Astrocyte (in vitro differentiated cells and primary cell): ENCODE measurements at regions not wholly inside any gene's neighbourhood (a gene's known extent, or its start where the extent isn't known, plus 50 kb on each side); places are given as distances from the start of the nearest gene placed in this dataset.

Experiments used
- DNase-seq: peaks from one replicate; pipeline ENCODE4 v3.0.0-alpha.2; 2010; ENCODE audit warnings: low read depth
- FAIRE-seq: peaks from 2 replicates; lab custom pipeline; 2011; peaks lifted over from hg19 to GRCh38; lab: Jason Lieb, UNC
- H2AFZ ChIP-seq: 2 replicates; pipeline ENCODE4 v1.6.0; 2012; ENCODE audit warnings: low read depth, low read length, inconsistent platforms
- H3K27ac ChIP-seq: 2 replicates; pipeline ENCODE4 v1.5.1; 2011; ENCODE audit warnings: low read depth, low read length, inconsistent platforms
- H3K27me3 ChIP-seq: 2 replicates; pipeline ENCODE4 v1.6.0; 2011; ENCODE audit warnings: low read length, inconsistent platforms; ENCODE audit not compliant: insufficient read depth
- H3K36me3 ChIP-seq: 2 replicates; pipeline ENCODE4 v1.5.1; 2011; ENCODE audit warnings: low read length, inconsistent platforms; ENCODE audit not compliant: insufficient read depth
- H3K4me1 ChIP-seq: 2 replicates; pipeline ENCODE4 v1.5.1; 2011; ENCODE audit warnings: low read length, inconsistent platforms; ENCODE audit not compliant: insufficient read depth
- H3K4me2 ChIP-seq: 2 replicates; pipeline ENCODE4 v1.6.0; 2012; ENCODE audit warnings: low read length, inconsistent platforms
- H3K4me3 ChIP-seq: 2 replicates; pipeline ENCODE4 v1.5.1; 2011; ENCODE audit warnings: low read depth, mild to moderate bottlenecking, low read length, inconsistent platforms; ENCODE audit not compliant: insufficient read depth
- H3K79me2 ChIP-seq: 2 replicates; pipeline ENCODE4 v1.6.0; 2012; ENCODE audit warnings: mild to moderate bottlenecking, low read length, inconsistent platforms; ENCODE audit not compliant: insufficient read depth
- H3K9ac ChIP-seq: 2 replicates; pipeline ENCODE4 v1.6.0; 2012; ENCODE audit warnings: mild to moderate bottlenecking, low read length, inconsistent platforms
- H3K9me3 ChIP-seq: 2 replicates; pipeline ENCODE4 v1.5.1; 2012; ENCODE audit warnings: low read depth, mild to moderate bottlenecking, low read length, inconsistent platforms; ENCODE audit not compliant: insufficient read depth
- H4K20me1 ChIP-seq: 2 replicates; pipeline ENCODE4 v1.6.0; 2012; ENCODE audit warnings: low read length, inconsistent platforms; ENCODE audit not compliant: insufficient read depth
- H3K27ac Mint-ChIP-seq: one replicate; pipeline ENCODE4 v1.8.0; 2021; ENCODE audit warnings: mild to moderate bottlenecking, mixed read lengths; ENCODE audit not compliant: unreplicated experiment
- H3K27me3 Mint-ChIP-seq: one replicate; pipeline ENCODE4 v1.8.0; 2021; ENCODE audit warnings: low read depth, mixed read lengths; ENCODE audit not compliant: unreplicated experiment
- H3K36me3 Mint-ChIP-seq: one replicate; pipeline ENCODE4 v1.8.0; 2021; ENCODE audit warnings: low read depth, mixed read lengths; ENCODE audit not compliant: unreplicated experiment
- H3K4me1 Mint-ChIP-seq: one replicate; pipeline ENCODE4 v1.8.0; 2021; ENCODE audit warnings: low read depth, mixed read lengths; ENCODE audit not compliant: unreplicated experiment
- H3K4me3 Mint-ChIP-seq: one replicate; pipeline ENCODE4 v1.8.0; 2021; ENCODE audit warnings: mild to moderate bottlenecking, moderate library complexity, mixed read lengths; ENCODE audit not compliant: unreplicated experiment
- H3K9me3 Mint-ChIP-seq: one replicate; pipeline ENCODE4 v1.8.0; 2021; ENCODE audit warnings: mild to moderate bottlenecking, mixed read lengths; ENCODE audit not compliant: unreplicated experiment
- EZH2 ChIP-seq: IDR thresholded peaks from 2 replicates; pipeline ENCODE4 v1.6.1; 2012; ENCODE audit warnings: mild to moderate bottlenecking, low read length, inconsistent platforms; ENCODE audit not compliant: insufficient read depth
- TF ChIP-seq, protein P1 (sequence below): IDR thresholded peaks from 2 replicates; pipeline ENCODE4 v1.5.1; 2011; ENCODE audit warnings: low read depth, mild to moderate bottlenecking, inconsistent platforms, low read length, moderate library complexity; ENCODE audit not compliant: insufficient read depth

DNA sequence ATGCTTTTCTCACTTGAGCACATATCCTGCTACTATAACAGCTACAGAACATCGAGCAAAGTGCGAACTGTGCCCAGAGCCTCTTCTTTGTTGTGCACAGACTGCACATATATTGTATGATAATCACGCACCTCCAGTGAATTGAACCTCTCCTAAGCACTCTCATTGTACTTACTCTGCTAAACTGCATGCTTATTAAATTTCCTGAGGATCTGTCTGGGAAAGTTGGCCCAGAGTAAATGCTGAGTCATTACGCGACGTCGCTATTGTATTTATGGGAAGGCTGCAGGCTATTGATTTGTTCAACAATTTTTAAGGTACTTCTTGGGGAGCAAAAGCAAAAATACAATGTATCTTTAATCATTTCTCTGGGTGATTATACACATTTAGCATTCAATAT lies 399.6 kb upstream of the DSEL start:
- Mint-ChIP-seq H3K27me3 (no peaks in the 10 kb centered on the region), H3K36me3 (no peaks in the 10 kb centered on the region), H3K27ac (no peak overlapping the region), H3K4me3 (no peak overlapping the region), H3K4me1 (peaks cover 3% of the 10 kb centered on the region), H3K9me3 (peaks cover 2% of the 10 kb centered on the region)
- TF ChIP-seq, protein P1, sequence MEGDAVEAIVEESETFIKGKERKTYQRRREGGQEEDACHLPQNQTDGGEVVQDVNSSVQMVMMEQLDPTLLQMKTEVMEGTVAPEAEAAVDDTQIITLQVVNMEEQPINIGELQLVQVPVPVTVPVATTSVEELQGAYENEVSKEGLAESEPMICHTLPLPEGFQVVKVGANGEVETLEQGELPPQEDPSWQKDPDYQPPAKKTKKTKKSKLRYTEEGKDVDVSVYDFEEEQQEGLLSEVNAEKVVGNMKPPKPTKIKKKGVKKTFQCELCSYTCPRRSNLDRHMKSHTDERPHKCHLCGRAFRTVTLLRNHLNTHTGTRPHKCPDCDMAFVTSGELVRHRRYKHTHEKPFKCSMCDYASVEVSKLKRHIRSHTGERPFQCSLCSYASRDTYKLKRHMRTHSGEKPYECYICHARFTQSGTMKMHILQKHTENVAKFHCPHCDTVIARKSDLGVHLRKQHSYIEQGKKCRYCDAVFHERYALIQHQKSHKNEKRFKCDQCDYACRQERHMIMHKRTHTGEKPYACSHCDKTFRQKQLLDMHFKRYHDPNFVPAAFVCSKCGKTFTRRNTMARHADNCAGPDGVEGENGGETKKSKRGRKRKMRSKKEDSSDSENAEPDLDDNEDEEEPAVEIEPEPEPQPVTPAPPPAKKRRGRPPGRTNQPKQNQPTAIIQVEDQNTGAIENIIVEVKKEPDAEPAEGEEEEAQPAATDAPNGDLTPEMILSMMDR: no peak
- TF ChIP-seq EZH2: no peak
- no peak overlapping the region for H3K4me2 ChIP-seq
- no peaks in the 10 kb centered on the region for H3K79me2 ChIP-seq
- DNase-seq: peak; percentile 25
- H3K36me3 ChIP-seq: no peaks in the 10 kb centered on the region
- no peak overlapping the region for H3K27ac ChIP-seq
- no peaks in the 10 kb centered on the region for H4K20me1 ChIP-seq
- no peak overlapping the region for H3K4me3 ChIP-seq
- H3K4me1 ChIP-seq: no peaks in the 10 kb centered on the region
- peak overlapping the region; percentile 42 for H2AFZ ChIP-seq
- H3K9ac ChIP-seq: no peak overlapping the region
- no peaks in the 10 kb centered on the region for H3K9me3 ChIP-seq
- H3K27me3 ChIP-seq: no peaks in the 10 kb centered on the region
- FAIRE-seq: no peak

DNA sequence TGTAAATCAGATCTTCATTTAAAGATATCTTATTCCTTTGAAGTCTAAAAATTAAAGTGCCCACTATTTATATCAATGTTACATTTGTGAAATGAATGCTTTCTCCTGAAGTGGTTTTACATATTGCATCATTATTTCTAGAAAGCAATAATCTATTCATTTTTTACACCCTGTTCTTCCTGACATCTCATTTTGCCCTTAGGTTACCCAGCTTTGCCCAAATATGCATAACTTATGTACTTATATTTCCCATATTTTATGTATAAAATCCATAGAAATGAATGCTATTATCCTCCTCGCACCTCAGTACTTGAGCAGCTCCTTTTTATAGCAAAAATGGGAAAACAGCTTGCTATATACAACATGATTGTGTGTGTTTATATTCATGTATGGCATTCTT lies 396.5 kb upstream of the DSEL start:
- Mint-ChIP-seq H3K4me1 (peaks cover 3% of the 10 kb centered on the region), H3K4me3 (no peak overlapping the region), H3K27me3 (no peaks in the 10 kb centered on the region), H3K27ac (no peak overlapping the region), H3K36me3 (no peaks in the 10 kb centered on the region), H3K9me3 (no peaks in the 10 kb centered on the region)
- Histone ChIP-seq H4K20me1 (no peaks in the 10 kb centered on the region), H3K27me3 (no peaks in the 10 kb centered on the region), H3K9ac (no peak overlapping the region), H3K9me3 (no peaks in the 10 kb centered on the region), H3K4me1 (no peaks in the 10 kb centered on the region), H2AFZ (no peak overlapping the region), H3K4me3 (no peak overlapping the region), H3K79me2 (no peaks in the 10 kb centered on the region), H3K4me2 (no peak overlapping the region), H3K36me3 (no peaks in the 10 kb centered on the region), H3K27ac (no peak overlapping the region)
- no peak for TF ChIP-seq EZH2
- TF ChIP-seq, protein P1: no peak
- DNase-seq: no peak
- no peak for FAIRE-seq

DNA sequence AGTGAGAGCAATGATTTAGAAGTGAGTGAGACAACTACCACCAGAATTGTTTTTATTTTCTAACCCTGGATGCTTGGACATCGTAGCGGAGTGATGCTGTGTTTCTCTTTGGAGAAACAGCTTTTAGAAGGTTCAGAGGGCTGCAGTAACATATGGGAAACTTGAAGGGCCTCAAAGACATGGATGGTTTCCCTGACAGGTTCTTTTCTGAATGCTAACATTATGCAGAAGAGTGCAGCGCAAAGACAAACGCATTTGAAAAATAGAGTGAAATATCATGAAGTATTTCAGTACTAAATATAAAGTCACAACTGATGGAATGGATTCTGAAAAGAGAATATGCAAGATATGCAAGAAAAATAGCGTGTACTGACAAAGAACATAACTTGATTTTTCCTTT lies 385.1 kb upstream of the DSEL start:
- no peaks in the 10 kb centered on the region for H3K9me3 Mint-ChIP-seq
- TF ChIP-seq EZH2: no peak
- TF ChIP-seq, protein P1: no peak
- Histone ChIP-seq H3K27me3 (no peaks in the 10 kb centered on the region), H3K36me3 (no peaks in the 10 kb centered on the region), H3K4me2 (no peak overlapping the region), H3K9me3 (no peaks in the 10 kb centered on the region), H4K20me1 (no peaks in the 10 kb centered on the region), H3K9ac (no peak overlapping the region), H3K79me2 (no peaks in the 10 kb centered on the region), H2AFZ (no peak overlapping the region), H3K4me1 (no peaks in the 10 kb centered on the region), H3K27ac (no peak overlapping the region), H3K4me3 (no peak overlapping the region)
- no peaks in the 10 kb centered on the region for H3K36me3 Mint-ChIP-seq
- no peak for FAIRE-seq
- no peaks in the 10 kb centered on the region for H3K27me3 Mint-ChIP-seq
- peaks cover 3% of the 10 kb centered on the region for H3K4me1 Mint-ChIP-seq
- H3K4me3 Mint-ChIP-seq: no peak overlapping the region
- H3K27ac Mint-ChIP-seq: no peak overlapping the region
- DNase-seq: no peak
